Neural cell (in vitro differentiated cells): ENCODE measurements at regions not wholly inside any gene's neighbourhood (a gene's known extent, or its start where the extent isn't known, plus 50 kb on each side); places are given as distances from the start of the nearest gene placed in this dataset.

Experiments used
- H2AFZ ChIP-seq: fragments of 200-600, 300-800 bp; sonication (generic), shearing (Covaris generic); 2 replicates; pipeline ENCODE4 v1.6.0; 2014; ENCODE audit warnings: low read depth, mild to moderate bottlenecking, antibody characterized with exemption, low read length, moderate library complexity
- H3F3A ChIP-seq: fragments of 200-600 bp; shearing (Covaris generic); 2 replicates; pipeline ENCODE4 v1.6.1; 2016; ENCODE audit warnings: mild to moderate bottlenecking, moderate library complexity, mixed read lengths, antibody characterized with exemption, low read length; ENCODE audit not compliant: insufficient read depth, poor library complexity, severe bottlenecking
- H3K27ac ChIP-seq: fragments of 200-600, 300-800 bp; sonication (generic), shearing (Covaris generic); 2 replicates; pipeline ENCODE4 v1.5.1; 2014; ENCODE audit warnings: mild to moderate bottlenecking, low read length, moderate library complexity
- H3K27me3 ChIP-seq: fragments of 300-800, 200-600 bp; sonication (generic), shearing (Covaris generic); 2 replicates; pipeline ENCODE4 v1.6.0; 2014; ENCODE audit warnings: mild to moderate bottlenecking, low read depth, low read length, moderate library complexity; ENCODE audit not compliant: insufficient read depth
- H3K36me3 ChIP-seq: fragments of 300-800, 200-600 bp; sonication (generic), shearing (Covaris generic); 2 replicates; pipeline ENCODE4 v1.5.1; 2014; ENCODE audit warnings: mild to moderate bottlenecking, antibody characterized with exemption, low read length, moderate library complexity; ENCODE audit not compliant: insufficient read depth
- H3K4me2 ChIP-seq: fragments of 300-800, 200-600 bp; sonication (generic), shearing (Covaris generic); 2 replicates; pipeline ENCODE4 v1.6.0; 2014; ENCODE audit warnings: mild to moderate bottlenecking, low read length
- H3K4me3 ChIP-seq: fragments of 300-800, 200-600 bp; sonication (generic), shearing (Covaris generic); 2 replicates; pipeline ENCODE4 v1.5.1; 2014; ENCODE audit warnings: mild to moderate bottlenecking, low read length, moderate library complexity
- H3K79me2 ChIP-seq: fragments of 200-600 bp; shearing (Covaris generic); replicated peaks from 2 replicates; pipeline ENCODE4 v1.6.0; 2014; ENCODE audit warnings: mild to moderate bottlenecking, low read length, moderate library complexity; ENCODE audit not compliant: insufficient read depth
- H3K9ac ChIP-seq: fragments of 300-800, 200-600 bp; sonication (generic), shearing (Covaris generic); 2 replicates; pipeline ENCODE4 v1.6.1; 2016; ENCODE audit warnings: mild to moderate bottlenecking, low read length, mixed read lengths
- H3K9me2 ChIP-seq: fragments of 200-600 bp; shearing (Covaris generic); 2 replicates; pipeline ENCODE4 v1.6.1; 2016; ENCODE audit warnings: mild to moderate bottlenecking, low read length, mixed read lengths; ENCODE audit not compliant: insufficient read depth
- H3K9me3 ChIP-seq: fragments of 200-600, 300-800 bp; sonication (generic), shearing (Covaris generic); 2 replicates; pipeline ENCODE4 v1.6.1; 2016; ENCODE audit warnings: mild to moderate bottlenecking, mixed run types, low read length, moderate library complexity, mixed read lengths
- H4K20me1 ChIP-seq: fragments of 200-600 bp; shearing (Covaris generic); 2 replicates; pipeline ENCODE4 v1.6.1; 2016; ENCODE audit warnings: mild to moderate bottlenecking, mixed run types; ENCODE audit not compliant: insufficient read depth
- CTCF ChIP-seq: fragments of 450-650 bp; IDR thresholded peaks from 2 replicates; pipeline ENCODE4 v1.5.1; 2014; ENCODE audit warnings: antibody characterized with exemption, mild to moderate bottlenecking, moderate library complexity; ENCODE audit not compliant: poor library complexity, severe bottlenecking
- EP300 ChIP-seq: fragments of 450-650 bp; conservative IDR thresholded peaks from 2 replicates; pipeline ENCODE4 v1.6.1; 2014; ENCODE audit warnings: antibody characterized with exemption, mild to moderate bottlenecking, moderate library complexity; ENCODE audit not compliant: poor library complexity, severe bottlenecking
- EZH2 ChIP-seq: fragments of 200-600, 300-800 bp; shearing (Covaris generic), sonication (generic); IDR thresholded peaks from 2 replicates; pipeline ENCODE4 v1.6.1; 2014; ENCODE audit warnings: antibody characterized with exemption, low read length, borderline replicate concordance, mild to moderate bottlenecking; ENCODE audit not compliant: insufficient read depth, poor library complexity, severe bottlenecking
- MXI1 ChIP-seq: fragments of 450-650 bp; conservative IDR thresholded peaks from 2 replicates; pipeline ENCODE4 v1.6.1; 2014; ENCODE audit warnings: antibody characterized with exemption, mild to moderate bottlenecking; ENCODE audit not compliant: poor library complexity, severe bottlenecking
- POLR2AphosphoS5 ChIP-seq: IDR thresholded peaks from 2 replicates; pipeline ENCODE4 v1.6.1; 2012
- RAD21 ChIP-seq: fragments of 450-650 bp; conservative IDR thresholded peaks from 2 replicates; pipeline ENCODE4 v1.6.1; 2014; ENCODE audit warnings: antibody characterized with exemption, mild to moderate bottlenecking, moderate library complexity
- REST ChIP-seq: IDR thresholded peaks from 2 replicates; pipeline ENCODE4 v1.6.1; 2012; ENCODE audit warnings: borderline replicate concordance
- SMC3 ChIP-seq: fragments of 450-650 bp; conservative IDR thresholded peaks from 2 replicates; pipeline ENCODE4 v1.6.1; 2014; ENCODE audit warnings: antibody characterized with exemption, mild to moderate bottlenecking, moderate library complexity; ENCODE audit not compliant: poor library complexity
- TAF1 ChIP-seq: IDR thresholded peaks from 2 replicates; pipeline ENCODE4 v1.6.1; 2012; ENCODE audit warnings: low read depth

- no peaks in the 10 kb centered on the region for H3K27me3 ChIP-seq
- no peaks in the 10 kb centered on the region for H3K9me3 ChIP-seq
- no peak overlapping the region for H3K9ac ChIP-seq
- H3K9me2 ChIP-seq = no peaks in the 10 kb centered on the region
- H3F3A ChIP-seq = no peaks in the 10 kb centered on the region
- H3K4me2 ChIP-seq = no peak overlapping the region
- no peak overlapping the region for H3K4me3 ChIP-seq
- TF ChIP-seq TAF1 (no peak), RAD21 (no peak), POLR2AphosphoS5 (no peak), REST (no peak), CTCF (no peak), EP300 (no peak), MXI1 (no peak), EZH2 (no peak), SMC3 (no peak)
- H3K79me2 ChIP-seq = no peaks in the 10 kb centered on the region
- no peak overlapping the region for H3K27ac ChIP-seq
- no peaks in the 10 kb centered on the region for H3K36me3 ChIP-seq
- no peak overlapping the region for H2AFZ ChIP-seq
- no peaks in the 10 kb centered on the region for H4K20me1 ChIP-seq
These were observed 154.1 kb upstream of the MMADHC start for GRCh38 chr2:149741646-149742045.

- H3K9me2 ChIP-seq = no peaks in the 10 kb centered on the region
- H3K36me3 ChIP-seq = no peaks in the 10 kb centered on the region
- H3K4me2 ChIP-seq = no peak overlapping the region
- H3K79me2 ChIP-seq = no peaks in the 10 kb centered on the region
- no peak for TF ChIP-seq SMC3
- no peak for TF ChIP-seq POLR2AphosphoS5
- no peak for TF ChIP-seq MXI1
- no peak for TF ChIP-seq REST
- no peaks in the 10 kb centered on the region for H3F3A ChIP-seq
- H3K9ac ChIP-seq = no peak overlapping the region
- H3K4me3 ChIP-seq = no peak overlapping the region
- H3K27me3 ChIP-seq = no peaks in the 10 kb centered on the region
- no peaks in the 10 kb centered on the region for H3K9me3 ChIP-seq
- H2AFZ ChIP-seq = no peak overlapping the region
- H3K27ac ChIP-seq = no peak overlapping the region
- no peaks in the 10 kb centered on the region for H4K20me1 ChIP-seq
These were observed 152.9 kb upstream of the MMADHC start for GRCh38 chr2:149740490-149740889.
